ENCODE measurements at regions not wholly inside any gene's neighbourhood (a gene's known extent, or its start where the extent isn't known, plus 50 kb on each side); places are given as distances from the start of the nearest gene placed in this dataset.

GRCh38 chr16:11413907-11414595 lies 68.8 kb downstream of the RMI2 start:
- TF ChIP-seq HNF4A (conservative IDR thresholded peaks at IDR 0.05) = no peak
- TF ChIP-seq ZBTB33 (IDR thresholded peaks at IDR 0.05) = no peak
- TF ChIP-seq REST (IDR thresholded peaks at IDR 0.05) = no peak
- no peak for TF ChIP-seq GABPA (IDR thresholded peaks at IDR 0.05 in 1 of 2, conservative IDR thresholded peaks at IDR 0.05 in 1 of 2)
- TF ChIP-seq JUND (IDR thresholded peaks at IDR 0.05) = no peak
- TF ChIP-seq TAF1 (conservative IDR thresholded peaks at IDR 0.05) = no peak
- TF ChIP-seq YY1 (IDR thresholded peaks at IDR 0.05) = no peak
- TF ChIP-seq CTCF (IDR thresholded peaks at IDR 0.05; ENCODE audit: low read depth, low read length, missing input control) = no peak
- TF ChIP-seq SP1 (IDR thresholded peaks at IDR 0.05) = no peak
- no peak for TF ChIP-seq EGR1 (IDR thresholded peaks at IDR 0.05; ENCODE audit: low read depth in 2 of 2)
- TF ChIP-seq ATF3 (IDR thresholded peaks at IDR 0.05) = no peak
- no peak for TF ChIP-seq NR2F2 (IDR thresholded peaks at IDR 0.05)
- no peak for TF ChIP-seq MAX (IDR thresholded peaks at IDR 0.05)
- no peak for TF ChIP-seq RAD21 (IDR thresholded peaks at IDR 0.05)
- DNase-seq (ENCODE audit: low spot score) = no peak
- H3K27me3 ChIP-seq (ENCODE audit: control insufficient read depth in 4 of 4, insufficient read depth in 4 of 4, low read length in 3 of 4) = no peaks in the 10 kb centered on the region
- WGBS = 93% methylated on average over 11 of the region's 11 CpGs
- no peaks in the 10 kb centered on the region for H3K9me3 ChIP-seq (ENCODE audit: control insufficient read depth in 4 of 4, low read length in 3 of 4)
- no peak overlapping the region for H3K9ac ChIP-seq (ENCODE audit: low read depth in 1 of 2, low read length in 2 of 2)
- H3K4me3 ChIP-seq (ENCODE audit: low read depth in 1 of 3, low read length in 3 of 3) = no peak overlapping the region
- no peak overlapping the region for H3K27ac ChIP-seq (ENCODE audit: low read depth in 1 of 2, low read length in 2 of 2)
- H3K4me1 ChIP-seq (ENCODE audit: control insufficient read depth in 4 of 4, insufficient read depth in 4 of 4, low read length in 3 of 4) = no peaks in the 10 kb centered on the region
- H3K36me3 ChIP-seq (ENCODE audit: control insufficient read depth in 4 of 4, insufficient read depth in 3 of 4, low read depth in 1 of 4, low read length in 3 of 4) = no peaks in the 10 kb centered on the region

Measured in liver (tissue), 8 donors.